HepG2 (cell line): ENCODE measurements at regions not wholly inside any gene's neighbourhood (a gene's known extent, or its start where the extent isn't known, plus 50 kb on each side); places are given as distances from the start of the nearest gene placed in this dataset.

Source experiments
- AGO1 ChIP-seq: fragments of 200-400 bp; formaldehyde crosslinking; IDR thresholded peaks from 2 replicates; pipeline ENCODE4 v1.6.1; 2017; ENCODE audit warnings: mild to moderate bottlenecking, low read depth, low read length, moderate library complexity; ENCODE audit not compliant: poor library complexity, severe bottlenecking
- ARID5B ChIP-seq: IDR thresholded peaks from 2 replicates; pipeline ENCODE4 v1.4.0; 2020; ENCODE audit warnings: mild to moderate bottlenecking, missing genetic modification reagents
- CBX2 ChIP-seq, 2 experiments: fragments of 200-600 bp in 1 of 2; sonication (generic); formaldehyde crosslinking in 1 of 2; IDR thresholded peaks; 2 replicates each; pipeline versions ENCODE4 v1.7.0 to v1.8.1; 2018 to 2022; ENCODE audit warnings: low read depth in 2 of 2, low read length in 1 of 2, mild to moderate bottlenecking in 1 of 2, missing genetic modification reagents in 1 of 2
- CREB1 ChIP-seq, 2 experiments: fragments of 450-650 bp in 1 of 2; IDR thresholded peaks; 2 replicates each; pipeline ENCODE4 v1.6.1; 2016 to 2017; ENCODE audit warnings: control low read depth in 1 of 2, mild to moderate bottlenecking in 1 of 2, missing compliant biosample characterization in 1 of 2, missing genetic modification characterization in 1 of 2
- ELF1 ChIP-seq: sonication (generic); formaldehyde crosslinking; IDR thresholded peaks from 2 replicates; pipeline ENCODE4 v1.4.0; 2020; ENCODE audit warnings: missing genetic modification reagents
- GATAD2A ChIP-seq: IDR thresholded peaks from 2 replicates; pipeline ENCODE4 v1.6.1; 2016
- KLF9 ChIP-seq: IDR thresholded peaks from 2 replicates; pipeline ENCODE4 v1.6.1; 2016; ENCODE audit warnings: low read depth
- MEIS2 ChIP-seq: sonication (generic); formaldehyde crosslinking; IDR thresholded peaks from 2 replicates; pipeline ENCODE4 v1.9.0; 2021; ENCODE audit warnings: mild to moderate bottlenecking, missing genetic modification reagents
- MYC ChIP-seq: sonication (generic); formaldehyde crosslinking; IDR thresholded peaks from 2 replicates; pipeline ENCODE4 v1.9.0; 2021; ENCODE audit warnings: missing genetic modification reagents, borderline replicate concordance
- NFE2 ChIP-seq: sonication (generic); formaldehyde crosslinking; IDR thresholded peaks from 2 replicates; pipeline ENCODE4 v1.4.0; 2020; ENCODE audit warnings: missing genetic modification reagents
- NR1H2 ChIP-seq: sonication (generic); formaldehyde crosslinking; IDR thresholded peaks from 2 replicates; pipeline ENCODE4 v1.8.1; 2022; ENCODE audit warnings: low read depth, missing genetic modification reagents, borderline replicate concordance
- NR3C1 ChIP-seq: sonication (generic); formaldehyde crosslinking; IDR thresholded peaks from 2 replicates; pipeline ENCODE4 v1.4.0; 2020; ENCODE audit warnings: missing genetic modification reagents
- SALL1 ChIP-seq: sonication (generic); formaldehyde crosslinking; IDR thresholded peaks from 2 replicates; pipeline ENCODE4 v1.8.0; 2022; ENCODE audit warnings: mild to moderate bottlenecking, missing genetic modification reagents
- SRSF9 ChIP-seq: fragments of 200-400 bp; formaldehyde crosslinking; IDR thresholded peaks from 2 replicates; pipeline ENCODE4 v1.6.1; 2018; ENCODE audit warnings: borderline replicate concordance, mild to moderate bottlenecking, low read depth, low read length; ENCODE audit not compliant: insufficient read depth, poor library complexity, severe bottlenecking
- STAG1 ChIP-seq: sonication (generic); formaldehyde crosslinking; IDR thresholded peaks from 2 replicates; pipeline ENCODE4 v1.4.0; 2020; ENCODE audit warnings: missing genetic modification reagents
- TEAD3 ChIP-seq: optimal IDR thresholded peaks from 2 replicates; pipeline ENCODE3; 2016; ENCODE audit warnings: borderline replicate concordance
- TOE1 ChIP-seq: sonication (generic); formaldehyde crosslinking; IDR thresholded peaks from 2 replicates; pipeline ENCODE4 v1.4.0; 2020; ENCODE audit warnings: mild to moderate bottlenecking, missing genetic modification reagents
- ZNF121 ChIP-seq: sonication (generic); formaldehyde crosslinking; IDR thresholded peaks from 2 replicates; pipeline ENCODE4 v1.5.0; 2020; ENCODE audit warnings: mild to moderate bottlenecking, missing genetic modification reagents
- ZNF331 ChIP-seq: sonication (generic); formaldehyde crosslinking; IDR thresholded peaks from 2 replicates; pipeline ENCODE4 v1.4.0; 2020; ENCODE audit warnings: missing genetic modification reagents
- ZNF430 ChIP-seq: sonication (generic); formaldehyde crosslinking; IDR thresholded peaks from 2 replicates; pipeline ENCODE4 v1.9.0; 2021; ENCODE audit warnings: mild to moderate bottlenecking, missing genetic modification reagents
- ZNF512B ChIP-seq: sonication (generic); formaldehyde crosslinking; IDR thresholded peaks from 2 replicates; pipeline ENCODE4 v1.5.1; 2020; ENCODE audit warnings: missing genetic modification reagents, mild to moderate bottlenecking, borderline replicate concordance
- TF ChIP-seq, protein P1 (sequence below): sonication (generic); formaldehyde crosslinking; conservative IDR thresholded peaks from 2 replicates; pipeline ENCODE4 v1.4.0; 2020; ENCODE audit warnings: missing genetic modification reagents

- TF ChIP-seq MEIS2 (CRISPR knock-in tag) (no peak), KLF9 (CRISPR knock-in tag) (no peak), AGO1 (no peak), CREB1 (IDR thresholded peaks at IDR 0.05) (no peak), CREB1 (CRISPR knock-in tag; IDR thresholded peaks at IDR 0.05) (0 out of 2 replicates have a peak, but pooled peaks have one; percentile 20), ZNF430 (CRISPR knock-in tag) (no peak), GATAD2A (CRISPR knock-in tag) (peak; percentile 31; the same call in 1 of the 2 replicates), STAG1 (no peak), MYC (CRISPR knock-in tag) (no peak), NR3C1 (no peak), TOE1 (CRISPR knock-in tag) (no peak), SRSF9 (no peak), NR1H2 (CRISPR knock-in tag) (no peak), ZNF512B (CRISPR knock-in tag) (no peak), ZNF121 (CRISPR knock-in tag) (no peak), ELF1 (CRISPR knock-in tag) (peak; percentile 30; the same call in 1 of the 2 replicates), SALL1 (CRISPR knock-in tag) (peak; percentile 37; the same call in 1 of the 2 replicates), TEAD3 (CRISPR knock-in tag) (peak; percentile 57), CBX2 (IDR thresholded peaks at IDR 0.05; ENCODE audit: low read depth, low read length) (no peak), CBX2 (CRISPR knock-in tag; IDR thresholded peaks at IDR 0.05; ENCODE audit: low read depth) (no peak), ARID5B (CRISPR knock-in tag) (peak; percentile 47; the same call in 1 of the 2 replicates), NFE2 (CRISPR knock-in tag) (no peak), ZNF331 (0 out of 2 replicates have a peak, but pooled peaks have one; percentile 15)
- TF ChIP-seq, protein P1, sequence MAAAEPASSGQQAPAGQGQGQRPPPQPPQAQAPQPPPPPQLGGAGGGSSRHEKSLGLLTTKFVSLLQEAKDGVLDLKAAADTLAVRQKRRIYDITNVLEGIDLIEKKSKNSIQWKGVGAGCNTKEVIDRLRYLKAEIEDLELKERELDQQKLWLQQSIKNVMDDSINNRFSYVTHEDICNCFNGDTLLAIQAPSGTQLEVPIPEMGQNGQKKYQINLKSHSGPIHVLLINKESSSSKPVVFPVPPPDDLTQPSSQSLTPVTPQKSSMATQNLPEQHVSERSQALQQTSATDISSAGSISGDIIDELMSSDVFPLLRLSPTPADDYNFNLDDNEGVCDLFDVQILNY (CRISPR knock-in tag), result no peak
These were observed 204.2 kb downstream of the BCAS1 start (continued) for GRCh38 chr20:53865901-53866793.
